ES-I3 (cell line): ENCODE measurements at regions not wholly inside any gene's neighbourhood (a gene's known extent, or its start where the extent isn't known, plus 50 kb on each side); places are given as distances from the start of the nearest gene placed in this dataset.

Experiments used
- H3K36me3 ChIP-seq: 2 replicates; pipeline ENCODE4 v1.6.1; 2013; ENCODE audit warnings: mild to moderate bottlenecking, low read length, control low read depth, moderate library complexity; ENCODE audit not compliant: insufficient read depth
- H3K4me1 ChIP-seq: 2 replicates; pipeline ENCODE4 v1.6.1; 2013; ENCODE audit warnings: mild to moderate bottlenecking, control low read depth, low read length; ENCODE audit not compliant: insufficient read depth
- H3K9ac ChIP-seq: 2 replicates; pipeline ENCODE4 v1.6.1; 2013; ENCODE audit warnings: low read depth, mild to moderate bottlenecking, low read length, moderate library complexity
- H3K9me3 ChIP-seq: 2 replicates; pipeline ENCODE4 v1.6.1; 2013; ENCODE audit warnings: mild to moderate bottlenecking, low read length, moderate library complexity; ENCODE audit not compliant: control insufficient read depth, insufficient read depth

- Histone ChIP-seq H3K36me3 (no peaks in the 10 kb centered on the region), H3K9ac (no peak overlapping the region), H3K9me3 (no peaks in the 10 kb centered on the region), H3K4me1 (peaks cover 28% of the 10 kb centered on the region)
Measured at GRCh38 chr16:22618842-22619241, 108.2 kb downstream of the NPIPB5 start.

- Histone ChIP-seq H3K9ac (no peak overlapping the region), H3K4me1 (peaks cover 22% of the 10 kb centered on the region), H3K36me3 (no peaks in the 10 kb centered on the region), H3K9me3 (no peaks in the 10 kb centered on the region)
Measured at GRCh38 chr16:22621586-22622155, 111.0 kb downstream of the NPIPB5 start.

- Histone ChIP-seq H3K36me3 (no peaks in the 10 kb centered on the region), H3K4me1 (peaks cover 22% of the 10 kb centered on the region), H3K9ac (no peak overlapping the region), H3K9me3 (no peaks in the 10 kb centered on the region)
Measured at GRCh38 chr16:22622703-22623102, 112.0 kb downstream of the NPIPB5 start.

- Histone ChIP-seq H3K9me3 (no peaks in the 10 kb centered on the region), H3K4me1 (peaks cover 22% of the 10 kb centered on the region), H3K9ac (no peak overlapping the region), H3K36me3 (no peaks in the 10 kb centered on the region)
Measured at GRCh38 chr16:22623351-22623781, 112.7 kb downstream of the NPIPB5 start.

GRCh38 chr16:22624038-22624799 lies 113.5 kb downstream of the NPIPB5 start:
- Histone ChIP-seq H3K4me1 (peaks cover 22% of the 10 kb centered on the region), H3K9me3 (no peaks in the 10 kb centered on the region), H3K9ac (no peak overlapping the region), H3K36me3 (no peaks in the 10 kb centered on the region)

GRCh38 chr16:22624800-22625533 lies 114.3 kb downstream of the NPIPB5 start:
- no peaks in the 10 kb centered on the region for H3K36me3 ChIP-seq
- H3K9me3 ChIP-seq: no peaks in the 10 kb centered on the region
- H3K9ac ChIP-seq: no peak overlapping the region
- peaks cover 25% of the 10 kb centered on the region for H3K4me1 ChIP-seq

- Histone ChIP-seq H3K36me3 (no peaks in the 10 kb centered on the region), H3K9ac (no peak overlapping the region), H3K4me1 (peaks cover 24% of the 10 kb centered on the region), H3K9me3 (no peaks in the 10 kb centered on the region)
Measured at GRCh38 chr16:22625967-22626366, 115.3 kb downstream of the NPIPB5 start.

- H3K36me3 ChIP-seq: no peaks in the 10 kb centered on the region
- H3K9me3 ChIP-seq: no peaks in the 10 kb centered on the region
- H3K4me1 ChIP-seq: peaks cover 16% of the 10 kb centered on the region
- H3K9ac ChIP-seq: no peak overlapping the region
Measured at GRCh38 chr16:22627043-22627442, 116.4 kb downstream of the NPIPB5 start.

GRCh38 chr16:22628994-22629393 lies 118.3 kb downstream of the NPIPB5 start:
- H3K9me3 ChIP-seq: no peaks in the 10 kb centered on the region
- no peak overlapping the region for H3K9ac ChIP-seq
- H3K36me3 ChIP-seq: no peaks in the 10 kb centered on the region
- peaks cover 19% of the 10 kb centered on the region for H3K4me1 ChIP-seq

GRCh38 chr16:22630242-22630641 lies 119.6 kb downstream of the NPIPB5 start:
- Histone ChIP-seq H3K9ac (no peak overlapping the region), H3K36me3 (no peaks in the 10 kb centered on the region), H3K4me1 (peaks cover 31% of the 10 kb centered on the region), H3K9me3 (no peaks in the 10 kb centered on the region)

GRCh38 chr16:22631264-22631663 lies 120.6 kb downstream of the NPIPB5 start:
- H3K9ac ChIP-seq: no peak overlapping the region
- H3K4me1 ChIP-seq: peaks cover 40% of the 10 kb centered on the region
- no peaks in the 10 kb centered on the region for H3K36me3 ChIP-seq
- H3K9me3 ChIP-seq: no peaks in the 10 kb centered on the region

- H3K9ac ChIP-seq: peak overlapping the region; percentile 1; the same call in 1 of the 2 replicates
- peaks cover 49% of the 10 kb centered on the region for H3K4me1 ChIP-seq
Measured at GRCh38 chr16:22632606-22633005, 121.9 kb downstream of the NPIPB5 start.

GRCh38 chr16:22633280-22633679 lies 122.6 kb downstream of the NPIPB5 start:
- peaks cover 50% of the 10 kb centered on the region for H3K4me1 ChIP-seq
- H3K9me3 ChIP-seq: no peaks in the 10 kb centered on the region
- no peak overlapping the region for H3K9ac ChIP-seq
- H3K36me3 ChIP-seq: no peaks in the 10 kb centered on the region

More at GRCh38 chr16:22632606-22633005, 121.9 kb downstream of the NPIPB5 start:
- no peaks in the 10 kb centered on the region for H3K9me3 ChIP-seq
- H3K36me3 ChIP-seq: no peaks in the 10 kb centered on the region

GRCh38 chr16:22633799-22634198 lies 123.1 kb downstream of the NPIPB5 start:
- H3K4me1 ChIP-seq: peaks cover 55% of the 10 kb centered on the region
- H3K36me3 ChIP-seq: no peaks in the 10 kb centered on the region
- no peak overlapping the region; the same call in 1 of the 2 replicates for H3K9ac ChIP-seq
- no peaks in the 10 kb centered on the region for H3K9me3 ChIP-seq
